ENCODE measurements at regions not wholly inside any gene's neighbourhood (a gene's known extent, or its start where the extent isn't known, plus 50 kb on each side); places are given as distances from the start of the nearest gene placed in this dataset.

- no peak for TF ChIP-seq CTCF (IDR thresholded peaks at IDR 0.05; ENCODE audit: control extremely low read depth, extremely low read depth)
- ATAC-seq (ENCODE audit: insufficient read depth, low FRiP score) = no peak
- WGBS, 2 donors = 91 to 93% methylated on average over 4 of the region's 4 CpGs
- Histone ChIP-seq H3K9me3 (ENCODE audit: control insufficient read depth in 4 of 4, insufficient read depth in 3 of 4, low read length in 3 of 4) (no peaks in the 10 kb centered on the region), H3K27ac (ENCODE audit: low read depth in 1 of 2, low read length in 1 of 2) (no peak overlapping the region), H3K4me3 (no peak overlapping the region), H3K36me3 (ENCODE audit: control insufficient read depth in 4 of 4, insufficient read depth in 4 of 4, low read length in 4 of 4) (no peaks in the 10 kb centered on the region), H3K9ac (ENCODE audit: insufficient read depth in 1 of 2, low read length in 2 of 2) (no peak overlapping the region), H3K27me3 (ENCODE audit: control insufficient read depth in 3 of 3, insufficient read depth in 3 of 3, low read length in 2 of 3) (peaks cover 0 to 5% (median 0%) of the 10 kb centered on the region in 3 donors), H3K4me1 (ENCODE audit: control insufficient read depth in 5 of 5, insufficient read depth in 5 of 5, low read length in 5 of 5) (no peaks in the 10 kb centered on the region)
- no peak for DNase-seq
These were observed 153.3 kb upstream of the NECTIN1 start for GRCh38 chr11:119882316-119882715.

- no peak overlapping the region for H3K27ac ChIP-seq (ENCODE audit: low read depth in 1 of 2, low read length in 1 of 2)
- no peaks in the 10 kb centered on the region for H3K9me3 ChIP-seq (ENCODE audit: control insufficient read depth in 4 of 4, insufficient read depth in 3 of 4, low read length in 3 of 4)
- H3K36me3 ChIP-seq (ENCODE audit: control insufficient read depth in 4 of 4, insufficient read depth in 4 of 4, low read length in 4 of 4) = no peaks in the 10 kb centered on the region
- no peak overlapping the region for H3K9ac ChIP-seq (ENCODE audit: insufficient read depth in 1 of 2, low read length in 2 of 2)
- peaks cover 0 to 5% (median 0%) of the 10 kb centered on the region in 3 donors for H3K27me3 ChIP-seq (ENCODE audit: control insufficient read depth in 3 of 3, insufficient read depth in 3 of 3, low read length in 2 of 3)
- TF ChIP-seq CTCF (IDR thresholded peaks at IDR 0.05; ENCODE audit: control extremely low read depth, extremely low read depth) = no peak
- H3K4me1 ChIP-seq (ENCODE audit: control insufficient read depth in 5 of 5, insufficient read depth in 5 of 5, low read length in 5 of 5) = peaks cover 0 to 5% (median 0%) of the 10 kb centered on the region in 5 donors
- DNase-seq (no peak), ATAC-seq (ENCODE audit: insufficient read depth, low FRiP score) (no peak)
- no peak overlapping the region for H3K4me3 ChIP-seq
- WGBS, 2 donors = 47 to 54% methylated on average over 7 of the region's 7 CpGs
These were observed 151.9 kb upstream of the NECTIN1 start for GRCh38 chr11:119880873-119881272.

GRCh38 chr11:119880143-119880542, 151.1 kb upstream of the NECTIN1 start:
- H3K9me3 ChIP-seq (ENCODE audit: control insufficient read depth in 4 of 4, insufficient read depth in 3 of 4, low read length in 3 of 4) = no peaks in the 10 kb centered on the region
- ATAC-seq (ENCODE audit: insufficient read depth, low FRiP score) (no peak), DNase-seq (no peak)
- no peak overlapping the region for H3K27ac ChIP-seq (ENCODE audit: low read depth in 1 of 2, low read length in 1 of 2)
- 55 to 62% methylated on average over 4 of the region's 4 CpGs for WGBS, 2 donors
- no peak overlapping the region for H3K4me3 ChIP-seq
- peaks cover 0 to 5% (median 0%) of the 10 kb centered on the region in 5 donors for H3K4me1 ChIP-seq (ENCODE audit: control insufficient read depth in 5 of 5, insufficient read depth in 5 of 5, low read length in 5 of 5)
- TF ChIP-seq CTCF (IDR thresholded peaks at IDR 0.05; ENCODE audit: control extremely low read depth, extremely low read depth) = no peak
- no peak overlapping the region for H3K9ac ChIP-seq (ENCODE audit: insufficient read depth in 1 of 2, low read length in 2 of 2)
- H3K36me3 ChIP-seq (ENCODE audit: control insufficient read depth in 4 of 4, insufficient read depth in 4 of 4, low read length in 4 of 4) = no peaks in the 10 kb centered on the region
- H3K27me3 ChIP-seq (ENCODE audit: control insufficient read depth in 3 of 3, insufficient read depth in 3 of 3, low read length in 2 of 3) = peaks cover 0 to 5% (median 0%) of the 10 kb centered on the region in 3 donors

GRCh38 chr11:119878990-119879389, 150.0 kb upstream of the NECTIN1 start:
- DNase-seq (no peak), ATAC-seq (ENCODE audit: insufficient read depth, low FRiP score) (no peak)
- Histone ChIP-seq H3K9me3 (ENCODE audit: control insufficient read depth in 4 of 4, insufficient read depth in 3 of 4, low read length in 3 of 4) (no peaks in the 10 kb centered on the region), H3K4me3 (no peak overlapping the region), H3K4me1 (ENCODE audit: control insufficient read depth in 5 of 5, insufficient read depth in 5 of 5, low read length in 5 of 5) (peaks cover 0 to 5% (median 0%) of the 10 kb centered on the region in 5 donors), H3K36me3 (ENCODE audit: control insufficient read depth in 4 of 4, insufficient read depth in 4 of 4, low read length in 4 of 4) (no peaks in the 10 kb centered on the region), H3K27me3 (ENCODE audit: control insufficient read depth in 3 of 3, insufficient read depth in 3 of 3, low read length in 2 of 3) (peaks cover 0 to 2% (median 0%) of the 10 kb centered on the region in 3 donors), H3K9ac (ENCODE audit: insufficient read depth in 1 of 2, low read length in 2 of 2) (no peak overlapping the region), H3K27ac (ENCODE audit: low read depth in 1 of 2, low read length in 1 of 2) (no peak overlapping the region)
- WGBS, 2 donors = 73% methylated on average over 6 of the region's 6 CpGs
- TF ChIP-seq CTCF (IDR thresholded peaks at IDR 0.05; ENCODE audit: control extremely low read depth, extremely low read depth) = no peak

All from lung (tissue), 11 donors.